HepG2 (cell line): ENCODE measurements at regions not wholly inside any gene's neighbourhood (a gene's known extent, or its start where the extent isn't known, plus 50 kb on each side); places are given as distances from the start of the nearest gene placed in this dataset.

Source experiments
- AKAP8 ChIP-seq: sonication (generic); formaldehyde crosslinking; IDR thresholded peaks from 2 replicates; pipeline ENCODE4 v1.5.1; 2020; ENCODE audit warnings: mild to moderate bottlenecking, missing genetic modification reagents
- CHD2 ChIP-seq: IDR thresholded peaks from 2 replicates; pipeline ENCODE4 v1.6.1; 2011; ENCODE audit warnings: low read depth, low read length, improper control_type of control experiment
- HNRNPK ChIP-seq: fragments of 200-400 bp; formaldehyde crosslinking; IDR thresholded peaks from 2 replicates; pipeline ENCODE4 v1.6.1; 2018; ENCODE audit warnings: low read length, low read depth, moderate library complexity, mild to moderate bottlenecking; ENCODE audit not compliant: poor library complexity, severe bottlenecking
- JUND ChIP-seq: sonication (generic); formaldehyde crosslinking; IDR thresholded peaks from 2 replicates; pipeline ENCODE4 v1.8.0; 2022; ENCODE audit warnings: mild to moderate bottlenecking, missing genetic modification reagents
- KAT8 ChIP-seq: IDR thresholded peaks from 2 replicates; pipeline ENCODE4 v1.6.1; 2016; ENCODE audit warnings: missing genetic modification reagents, missing compliant biosample characterization
- PAF1 ChIP-seq: IDR thresholded peaks from 2 replicates; pipeline ENCODE4 v1.6.1; 2016; ENCODE audit warnings: missing genetic modification reagents, missing compliant biosample characterization
- TBX2 ChIP-seq: sonication (generic); formaldehyde crosslinking; IDR thresholded peaks from 2 replicates; pipeline ENCODE4 v1.5.0; 2020; ENCODE audit warnings: missing genetic modification reagents, mild to moderate bottlenecking, borderline replicate concordance
- ZNF567 ChIP-seq: sonication (generic); formaldehyde crosslinking; IDR thresholded peaks from 2 replicates; pipeline ENCODE4 v1.8.1; 2023; ENCODE audit warnings: mild to moderate bottlenecking, missing genetic modification reagents, borderline replicate concordance
- ZNF768 ChIP-seq: sonication (generic); formaldehyde crosslinking; IDR thresholded peaks from 2 replicates; pipeline ENCODE4 v1.4.0; 2020; ENCODE audit warnings: missing genetic modification reagents
- TF ChIP-seq, protein P1 (sequence below): IDR thresholded peaks from 2 replicates; pipeline ENCODE4 v1.6.1; 2018; ENCODE audit warnings: missing genetic modification reagents, mild to moderate bottlenecking, missing compliant biosample characterization
- TF ChIP-seq, protein P2 (sequence below): IDR thresholded peaks from 2 replicates; pipeline ENCODE4 v1.6.1; 2016
- TF ChIP-seq, protein P3 (sequence below), 2 experiments: sonication (generic) in 1 of 2; formaldehyde crosslinking in 1 of 2; IDR thresholded peaks; 2 replicates each; pipeline versions ENCODE4 v1.5.1 to v1.6.1; 2011 to 2020; ENCODE audit warnings: borderline replicate concordance in 1 of 2, low read depth in 1 of 2, low read length in 1 of 2, mild to moderate bottlenecking in 1 of 2, missing genetic modification reagents in 1 of 2, moderate library complexity in 1 of 2

DNA sequence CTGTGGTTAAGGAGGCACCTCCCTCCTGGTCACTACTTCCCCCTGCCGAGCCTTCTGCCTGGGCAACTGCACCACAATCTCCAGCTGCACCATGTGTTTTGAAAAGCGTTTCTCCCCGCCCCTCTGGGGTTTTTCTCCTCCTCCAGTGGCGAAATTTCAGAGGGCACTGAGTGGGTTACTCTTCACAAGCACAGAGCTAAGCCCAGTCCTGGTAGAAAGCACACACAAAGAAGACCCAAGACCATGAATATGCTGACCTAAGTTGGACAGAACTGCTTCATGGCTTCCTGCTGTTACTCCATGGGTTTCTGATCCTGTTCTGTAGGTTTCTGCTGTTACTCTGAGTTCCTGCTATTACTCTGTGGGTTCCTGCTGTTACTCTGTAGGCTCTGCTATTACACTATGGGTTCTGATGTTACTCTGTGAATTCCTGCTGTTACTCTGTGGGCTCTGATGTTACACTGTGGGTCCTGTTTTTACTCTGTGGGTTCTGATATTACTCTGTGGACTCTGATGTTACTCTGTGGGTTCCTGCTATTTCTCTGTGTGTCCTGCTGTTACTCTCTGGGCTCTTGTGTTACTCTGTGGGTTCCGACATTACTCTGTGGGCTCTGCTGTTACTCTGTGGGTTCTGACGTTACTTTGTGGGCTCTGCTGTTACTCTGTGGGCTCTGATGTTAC lies 216.6 kb downstream of the RTP5 start (continued):
- TF ChIP-seq, protein P1, sequence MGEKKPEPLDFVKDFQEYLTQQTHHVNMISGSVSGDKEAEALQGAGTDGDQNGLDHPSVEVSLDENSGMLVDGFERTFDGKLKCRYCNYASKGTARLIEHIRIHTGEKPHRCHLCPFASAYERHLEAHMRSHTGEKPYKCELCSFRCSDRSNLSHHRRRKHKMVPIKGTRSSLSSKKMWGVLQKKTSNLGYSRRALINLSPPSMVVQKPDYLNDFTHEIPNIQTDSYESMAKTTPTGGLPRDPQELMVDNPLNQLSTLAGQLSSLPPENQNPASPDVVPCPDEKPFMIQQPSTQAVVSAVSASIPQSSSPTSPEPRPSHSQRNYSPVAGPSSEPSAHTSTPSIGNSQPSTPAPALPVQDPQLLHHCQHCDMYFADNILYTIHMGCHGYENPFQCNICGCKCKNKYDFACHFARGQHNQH: peak; percentile 50; the same call in 1 of the 2 replicates
- TF ChIP-seq PAF1 (CRISPR knock-in tag) (peak; percentile 62; the same call in 1 of the 2 replicates), ZNF567 (peak; percentile 45; the same call in 1 of the 2 replicates), JUND (CRISPR knock-in tag) (no peak), KAT8 (CRISPR knock-in tag) (0 out of 2 replicates have a peak, but pooled peaks have one; percentile 14), CHD2 (no peak), TBX2 (CRISPR knock-in tag) (peak; percentile 36; the same call in 1 of the 2 replicates), ZNF768 (CRISPR knock-in tag) (no peak), HNRNPK (no peak), AKAP8 (CRISPR knock-in tag) (no peak)
- TF ChIP-seq, protein P2, sequence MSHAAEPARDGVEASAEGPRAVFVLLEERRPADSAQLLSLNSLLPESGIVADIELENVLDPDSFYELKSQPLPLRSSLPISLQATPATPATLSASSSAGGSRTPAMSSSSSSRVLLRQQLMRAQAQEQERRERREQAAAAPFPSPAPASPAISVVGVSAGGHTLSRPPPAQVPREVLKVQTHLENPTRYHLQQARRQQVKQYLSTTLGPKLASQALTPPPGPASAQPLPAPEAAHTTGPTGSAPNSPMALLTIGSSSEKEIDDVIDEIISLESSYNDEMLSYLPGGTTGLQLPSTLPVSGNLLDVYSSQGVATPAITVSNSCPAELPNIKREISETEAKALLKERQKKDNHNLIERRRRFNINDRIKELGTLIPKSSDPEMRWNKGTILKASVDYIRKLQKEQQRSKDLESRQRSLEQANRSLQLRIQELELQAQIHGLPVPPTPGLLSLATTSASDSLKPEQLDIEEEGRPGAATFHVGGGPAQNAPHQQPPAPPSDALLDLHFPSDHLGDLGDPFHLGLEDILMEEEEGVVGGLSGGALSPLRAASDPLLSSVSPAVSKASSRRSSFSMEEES: peak; percentile 57; the same call in 1 of the 2 replicates
- TF ChIP-seq, protein P3, sequence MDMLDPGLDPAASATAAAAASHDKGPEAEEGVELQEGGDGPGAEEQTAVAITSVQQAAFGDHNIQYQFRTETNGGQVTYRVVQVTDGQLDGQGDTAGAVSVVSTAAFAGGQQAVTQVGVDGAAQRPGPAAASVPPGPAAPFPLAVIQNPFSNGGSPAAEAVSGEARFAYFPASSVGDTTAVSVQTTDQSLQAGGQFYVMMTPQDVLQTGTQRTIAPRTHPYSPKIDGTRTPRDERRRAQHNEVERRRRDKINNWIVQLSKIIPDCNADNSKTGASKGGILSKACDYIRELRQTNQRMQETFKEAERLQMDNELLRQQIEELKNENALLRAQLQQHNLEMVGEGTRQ (IDR thresholded peaks at IDR 0.05; ENCODE audit: low read depth, low read length): no peak
- TF ChIP-seq, protein P3 (CRISPR knock-in tag; IDR thresholded peaks at IDR 0.05; ENCODE audit: borderline replicate concordance): no peak
